GM23248 (cell line): ENCODE measurements at regions not wholly inside any gene's neighbourhood (a gene's known extent, or its start where the extent isn't known, plus 50 kb on each side); places are given as distances from the start of the nearest gene placed in this dataset.

ENCODE experiments used
- DNase-seq: peaks from one replicate; pipeline ENCODE4 v3.0.0-alpha.2; 2015
- H2AFZ ChIP-seq: fragments of 200-600 bp; sonication (generic); 2 replicates; pipeline ENCODE4 v1.6.1; 2016; ENCODE audit warnings: antibody characterized with exemption
- H3F3A ChIP-seq: fragments of 200-600 bp; sonication (generic); 2 replicates; pipeline ENCODE4 v1.6.1; 2016; ENCODE audit warnings: mild to moderate bottlenecking, antibody characterized with exemption, mixed run types; ENCODE audit not compliant: insufficient read depth
- H3K27ac ChIP-seq: fragments of 200-600 bp; sonication (generic); 2 replicates; pipeline ENCODE4 v1.5.1; 2016; ENCODE audit warnings: mild to moderate bottlenecking
- H3K27me3 ChIP-seq: fragments of 200-600 bp; sonication (generic); replicated peaks from 2 replicates; pipeline ENCODE4 v1.6.1; 2016; ENCODE audit warnings: mild to moderate bottlenecking; ENCODE audit not compliant: insufficient read depth
- H3K36me3 ChIP-seq: fragments of 200-600 bp; sonication (generic); 2 replicates; pipeline ENCODE4 v1.6.1; 2016; ENCODE audit warnings: low read depth, mild to moderate bottlenecking
- H3K4me1 ChIP-seq: fragments of 200-600 bp; sonication (generic); 2 replicates; pipeline ENCODE4 v1.6.1; 2016; ENCODE audit warnings: mild to moderate bottlenecking; ENCODE audit not compliant: insufficient read depth
- H3K4me2 ChIP-seq: fragments of 200-600 bp; sonication (generic); one replicate; pipeline ENCODE4 v1.6.1; 2016; ENCODE audit warnings: mild to moderate bottlenecking; ENCODE audit not compliant: unreplicated experiment
- H3K4me3 ChIP-seq: fragments of 200-600 bp; sonication (generic); 2 replicates; pipeline ENCODE4 v1.5.1; 2016; ENCODE audit warnings: mild to moderate bottlenecking
- H3K79me2 ChIP-seq: fragments of 200-600 bp; sonication (generic); 2 replicates; pipeline ENCODE4 v1.6.1; 2016; ENCODE audit warnings: mild to moderate bottlenecking; ENCODE audit not compliant: insufficient read depth
- H3K9ac ChIP-seq: fragments of 200-600 bp; sonication (generic); 2 replicates; pipeline ENCODE4 v1.6.1; 2016; ENCODE audit warnings: mild to moderate bottlenecking
- H3K9me2 ChIP-seq: fragments of 200-600 bp; sonication (generic); 2 replicates; pipeline ENCODE4 v1.6.1; 2016; ENCODE audit warnings: mixed run types, mild to moderate bottlenecking, moderate library complexity; ENCODE audit not compliant: insufficient read depth
- H3K9me3 ChIP-seq: fragments of 200-600 bp; sonication (generic); one replicate; pipeline ENCODE4 v1.6.1; 2017; ENCODE audit warnings: low read depth
- H4K20me1 ChIP-seq: fragments of 200-600 bp; sonication (generic); 2 replicates; pipeline ENCODE4 v1.6.0; 2016; ENCODE audit not compliant: insufficient read depth
- EZH2 ChIP-seq: fragments of 200-600 bp; sonication (generic); IDR thresholded peaks from 2 replicates; pipeline ENCODE4 v1.6.1; 2018; ENCODE audit warnings: antibody characterized with exemption, mild to moderate bottlenecking; ENCODE audit not compliant: insufficient read depth, poor library complexity, severe bottlenecking
- EZH2phosphoT487 ChIP-seq: fragments of 200-600 bp; sonication (generic); IDR thresholded peaks from 2 replicates; pipeline ENCODE4 v1.6.1; 2018; ENCODE audit warnings: antibody characterized with exemption, moderate library complexity, mild to moderate bottlenecking, low read depth; ENCODE audit not compliant: insufficient read depth
- WGBS, 2 experiments: methylation state at CpG; one replicate each; pipeline ENCODE4 v1.1.6; 2015 to 2017; ENCODE audit warnings: low lambda C conversion rate in 2 of 2, low coverage in 1 of 2; ENCODE audit errors: missing lambda C conversion rate in 2 of 2; 5-methylcytosine and 5-hydroxymethylcytosine counted together
- in situ Hi-C: fragments of 300-500 bp; cut with MboI; formaldehyde crosslinking; loops from 2 replicates; pipeline ENCODE4 v1.15.0; 2020

DNA sequence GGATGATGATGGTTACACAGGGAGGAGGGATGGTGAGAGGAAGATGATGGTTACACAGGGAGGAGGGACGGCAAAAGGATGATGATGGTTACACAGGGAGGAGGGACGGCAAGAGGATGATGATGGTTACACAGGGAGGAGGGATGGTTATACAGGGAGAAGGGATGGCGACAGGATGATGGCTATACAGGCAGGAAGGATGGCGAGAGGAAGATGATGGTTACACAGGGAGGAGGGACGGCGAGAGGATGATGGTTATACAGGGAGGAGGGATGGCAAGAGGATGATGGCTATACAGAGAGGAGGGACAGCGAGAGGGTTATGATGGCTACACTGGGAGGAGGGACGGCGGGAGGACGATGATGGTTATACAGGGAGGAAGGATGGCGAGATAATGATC is 64.1 kb upstream of the FCN1 start:
- 68 to 81% methylated on average over 9 to 11 of the region's 11 CpGs for WGBS, 2 experiments
- no peaks in the 10 kb centered on the region for H3K36me3 ChIP-seq
- H3K9me2 ChIP-seq: no peaks in the 10 kb centered on the region
- no peak overlapping the region for H3K4me3 ChIP-seq
- H4K20me1 ChIP-seq: no peaks in the 10 kb centered on the region
- no peaks in the 10 kb centered on the region for H3K4me1 ChIP-seq
- no peak overlapping the region for H2AFZ ChIP-seq
- in situ Hi-C loops: no loop called here
- no peaks in the 10 kb centered on the region for H3F3A ChIP-seq
- no peak for TF ChIP-seq EZH2
- no peak for TF ChIP-seq EZH2phosphoT487
- DNase-seq: no peak
- H3K9me3 ChIP-seq: no peaks in the 10 kb centered on the region
- H3K4me2 ChIP-seq: no peak overlapping the region
- H3K27me3 ChIP-seq: 0 out of 2 replicates have a peak, but pooled peaks cover 6% of the 10 kb centered on the region
- H3K9ac ChIP-seq: no peak overlapping the region
- H3K27ac ChIP-seq: no peak overlapping the region
- no peaks in the 10 kb centered on the region for H3K79me2 ChIP-seq

DNA sequence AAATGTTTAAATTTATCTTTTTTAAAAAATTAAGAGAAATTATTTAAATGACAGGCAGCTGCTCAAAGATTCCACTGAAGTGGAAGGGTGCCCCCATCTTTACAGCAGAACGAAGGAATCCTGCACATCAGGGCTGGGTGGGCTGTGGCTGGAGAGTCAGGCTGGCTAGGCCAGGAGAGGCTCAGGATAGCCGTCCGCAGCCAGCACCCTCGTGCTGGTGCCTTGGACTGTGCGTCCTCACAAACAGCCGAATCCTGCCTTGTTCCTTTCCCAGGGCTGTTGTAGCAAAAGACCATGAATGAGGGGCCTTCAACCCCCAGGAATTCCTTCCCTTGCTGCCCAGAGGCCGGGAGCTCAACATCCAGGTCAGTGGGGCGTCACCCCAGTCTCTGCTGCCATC is 64.6 kb upstream of the FCN1 start:
- H3K9ac ChIP-seq: no peak overlapping the region
- no peaks in the 10 kb centered on the region for H3K9me3 ChIP-seq
- no peak overlapping the region for H2AFZ ChIP-seq
- no peak overlapping the region for H3K4me3 ChIP-seq
- H3K27me3 ChIP-seq: 0 out of 2 replicates have a peak, but pooled peaks cover 6% of the 10 kb centered on the region
- DNase-seq: no peak
- no peaks in the 10 kb centered on the region for H3K79me2 ChIP-seq
- in situ Hi-C loops: no loop called here
- no peaks in the 10 kb centered on the region for H3F3A ChIP-seq
- H3K4me1 ChIP-seq: no peaks in the 10 kb centered on the region
- H3K36me3 ChIP-seq: no peaks in the 10 kb centered on the region
- WGBS, 2 experiments: 58 to 65% methylated on average over 8 of the region's 8 CpGs
- H3K27ac ChIP-seq: no peak overlapping the region
- no peaks in the 10 kb centered on the region for H3K9me2 ChIP-seq
- no peak for TF ChIP-seq EZH2phosphoT487
- no peak for TF ChIP-seq EZH2
- no peaks in the 10 kb centered on the region for H4K20me1 ChIP-seq
- no peak overlapping the region for H3K4me2 ChIP-seq

DNA sequence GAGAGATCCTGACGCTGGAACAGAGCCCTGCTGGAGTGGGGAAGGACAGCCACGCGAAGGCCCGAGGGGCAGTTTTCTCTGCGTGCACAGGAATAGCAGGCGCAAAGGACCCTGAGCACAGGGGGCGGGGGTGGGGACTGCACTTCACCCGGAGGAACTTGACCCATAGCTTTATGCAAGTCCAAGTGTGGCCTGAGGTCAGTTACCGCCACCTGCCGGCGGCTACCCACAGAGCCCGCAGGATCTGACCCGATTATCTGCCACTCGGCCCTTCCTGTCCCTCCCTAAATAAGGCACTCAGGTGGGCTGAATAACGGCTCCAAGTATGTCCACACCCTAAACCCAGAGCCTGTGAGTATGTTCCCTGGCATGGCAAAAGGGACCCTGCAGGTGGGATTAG is 65.4 kb upstream of the FCN1 start:
- Histone ChIP-seq H3K9me3 (no peaks in the 10 kb centered on the region), H3K9me2 (no peaks in the 10 kb centered on the region), H2AFZ (no peak overlapping the region), H3F3A (no peaks in the 10 kb centered on the region), H3K79me2 (no peaks in the 10 kb centered on the region), H3K27me3 (0 out of 2 replicates have a peak, but pooled peaks cover 6% of the 10 kb centered on the region), H4K20me1 (no peaks in the 10 kb centered on the region), H3K4me3 (no peak overlapping the region), H3K27ac (no peak overlapping the region), H3K9ac (no peak overlapping the region), H3K4me2 (no peak overlapping the region), H3K36me3 (no peaks in the 10 kb centered on the region), H3K4me1 (no peaks in the 10 kb centered on the region)
- TF ChIP-seq EZH2 (no peak), EZH2phosphoT487 (no peak)
- 39 to 46% methylated on average over 13 to 15 of the region's 15 CpGs for WGBS, 2 experiments
- DNase-seq: no peak
- in situ Hi-C loops: no loop called here

DNA sequence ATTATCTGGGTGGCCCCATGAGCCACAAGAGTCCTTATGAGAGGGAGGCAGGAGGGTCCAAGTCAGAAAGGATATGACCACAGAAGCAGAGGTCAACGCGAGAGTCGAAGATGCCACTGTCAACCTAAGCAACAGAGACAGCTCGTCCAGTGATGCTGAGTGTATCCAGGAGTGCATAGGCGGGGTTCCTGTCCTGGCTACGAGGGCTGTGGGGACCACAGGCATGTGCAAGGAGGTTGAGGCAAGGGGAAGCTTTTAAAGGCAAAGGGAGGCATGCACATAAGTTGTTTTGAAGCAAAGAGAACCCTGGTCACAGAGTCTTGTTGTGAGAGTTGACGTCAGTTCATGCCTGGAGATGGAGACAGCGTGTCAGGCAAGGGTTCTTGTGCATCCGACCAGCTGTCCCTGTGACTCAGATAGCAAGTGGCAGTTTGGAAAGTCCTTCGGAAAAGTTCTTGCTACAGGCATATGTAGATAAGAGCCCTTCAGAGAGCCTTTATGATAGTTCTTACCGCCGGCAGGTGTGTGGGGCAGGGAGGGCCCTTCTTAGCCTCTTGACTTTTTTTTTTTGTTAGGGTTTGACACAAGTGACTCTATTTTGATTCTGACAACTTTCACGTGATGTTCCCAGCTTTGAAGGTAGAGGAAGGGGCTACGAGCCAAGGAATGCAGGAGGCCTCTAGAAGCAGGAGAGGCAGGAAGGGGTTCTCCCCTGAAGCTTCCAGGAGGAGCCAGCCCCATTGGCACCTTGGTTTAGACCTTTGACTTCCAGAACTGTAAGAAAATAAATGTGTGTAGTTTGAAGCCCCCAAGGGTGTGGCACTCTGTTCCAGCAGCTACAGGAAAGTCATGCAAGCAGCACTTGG is 66.0 kb upstream of the FCN1 start:
- no peaks in the 10 kb centered on the region for H3K36me3 ChIP-seq
- H3K4me1 ChIP-seq: no peaks in the 10 kb centered on the region
- no peak overlapping the region for H3K4me3 ChIP-seq
- H3K4me2 ChIP-seq: no peak overlapping the region
- WGBS, 2 experiments: 58 to 66% methylated on average over 14 of the region's 14 CpGs
- no peaks in the 10 kb centered on the region for H3K9me3 ChIP-seq
- H3K79me2 ChIP-seq: no peaks in the 10 kb centered on the region
- in situ Hi-C loops: no loop called here
- H2AFZ ChIP-seq: no peak overlapping the region
- no peaks in the 10 kb centered on the region for H3F3A ChIP-seq
- H3K27me3 ChIP-seq: 0 out of 2 replicates have a peak, but pooled peaks cover 6% of the 10 kb centered on the region
- H3K27ac ChIP-seq: no peak overlapping the region
- H3K9ac ChIP-seq: no peak overlapping the region
- H4K20me1 ChIP-seq: no peaks in the 10 kb centered on the region
- no peaks in the 10 kb centered on the region for H3K9me2 ChIP-seq
- TF ChIP-seq EZH2phosphoT487 (no peak), EZH2 (no peak)
- DNase-seq: no peak
